ENCODE measurements at regions not wholly inside any gene's neighbourhood (a gene's known extent, or its start where the extent isn't known, plus 50 kb on each side); places are given as distances from the start of the nearest gene placed in this dataset.
"Not testable (repeated sequence)": the region's sequence is repeated elsewhere in the genome, so short reads cannot be mapped to it uniquely, and the experiment has no call there.

DNA sequence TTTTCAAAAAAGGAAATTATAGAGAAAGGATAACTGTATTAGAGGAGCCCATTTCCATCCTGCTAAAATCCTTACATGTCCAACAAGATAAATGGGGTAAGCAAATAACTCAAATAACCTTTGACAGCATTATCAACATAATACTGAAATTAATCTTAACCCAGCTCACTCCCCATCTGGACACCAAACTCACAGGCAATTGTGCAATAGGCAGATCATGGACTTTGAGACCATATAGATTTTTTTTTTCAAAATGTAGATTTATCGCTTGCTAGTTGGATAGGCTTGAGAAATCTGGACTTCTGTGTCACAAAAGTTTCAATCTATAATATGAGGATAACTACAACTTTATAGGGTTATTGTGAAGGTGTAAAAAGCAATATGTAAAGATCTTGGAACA, 134.4 kb upstream of the ASCC3 start:
- no peak for DNase-seq

DNA sequence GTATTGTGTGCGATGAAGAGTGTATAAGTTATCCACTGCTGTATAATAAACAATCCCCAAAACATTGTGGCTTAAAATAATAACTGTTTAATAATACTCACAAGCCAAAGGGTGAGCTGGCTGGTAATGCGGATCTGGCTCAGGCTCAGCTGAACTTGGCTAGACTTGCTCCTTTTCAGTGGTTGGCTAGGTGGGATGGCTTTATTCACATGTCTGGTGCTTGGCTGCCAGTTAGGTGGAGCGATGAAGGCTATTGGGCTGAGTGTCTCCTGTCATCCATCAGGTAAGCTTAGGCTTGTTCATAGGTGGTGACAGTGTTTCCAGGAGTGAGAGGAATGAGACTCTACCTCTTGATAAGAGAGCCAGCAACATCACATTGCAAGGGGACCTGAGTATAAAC, 135.0 kb upstream of the ASCC3 start:
- DNase-seq: peak in 1 of 2 experiments; percentile 17

DNA sequence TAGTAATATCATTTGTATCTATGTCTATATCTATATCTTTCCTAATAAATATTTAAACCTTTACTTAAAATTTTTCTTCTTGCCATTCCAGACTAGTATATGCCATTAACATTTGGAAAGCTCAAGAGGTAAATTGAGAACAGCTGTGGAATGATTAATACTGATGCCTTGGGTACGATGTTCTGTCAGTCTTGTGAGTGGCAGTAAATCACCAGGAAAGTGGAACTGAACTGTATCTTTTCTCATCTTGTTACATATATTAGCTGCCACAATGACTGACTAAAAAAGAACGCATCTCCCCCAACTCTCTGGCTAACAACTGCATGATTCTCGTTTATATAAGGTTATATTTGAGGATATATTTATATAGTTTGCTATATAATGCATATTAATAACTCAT, 137.0 kb upstream of the ASCC3 start:
- DNase-seq: no peak

DNA sequence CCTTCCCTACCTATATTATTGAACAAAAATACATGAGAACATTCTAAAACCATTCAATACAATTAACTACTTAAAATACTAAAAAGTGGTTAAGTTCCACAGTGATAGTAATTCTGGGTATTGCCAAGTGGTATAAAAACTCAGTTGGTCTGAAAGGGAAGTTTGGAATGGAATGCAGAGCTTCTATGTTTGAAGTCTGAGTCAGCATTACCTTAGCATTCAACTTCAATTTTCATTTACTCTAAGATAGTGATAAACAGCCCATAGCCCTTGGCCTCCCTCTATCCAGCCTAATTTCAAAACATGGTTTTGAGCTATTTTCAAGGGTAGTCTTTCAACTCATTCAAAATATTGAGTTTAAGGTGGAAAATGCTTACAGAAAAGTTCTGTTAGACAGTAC, 140.4 kb upstream of the ASCC3 start:
- no peak for DNase-seq

DNA sequence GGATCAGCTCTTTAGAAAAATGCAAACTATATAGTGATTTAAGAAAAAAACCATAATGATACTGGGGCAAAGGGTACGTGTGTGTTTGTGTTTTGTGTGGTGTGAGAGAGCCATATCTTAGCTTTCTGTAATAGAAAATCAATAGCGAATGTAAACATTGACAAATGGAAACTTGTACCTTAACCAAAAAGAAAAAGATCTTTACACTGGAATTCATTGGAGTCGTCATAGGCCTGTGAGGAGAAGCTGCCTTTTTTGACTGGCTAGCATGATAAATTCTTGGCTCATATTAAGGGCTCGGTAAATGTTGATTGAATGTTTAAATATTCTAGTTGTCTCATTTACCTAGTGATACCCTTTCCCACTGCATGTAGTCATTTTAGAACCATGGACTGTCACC, 161.8 kb upstream of the ASCC3 start:
- no peak for DNase-seq

DNA sequence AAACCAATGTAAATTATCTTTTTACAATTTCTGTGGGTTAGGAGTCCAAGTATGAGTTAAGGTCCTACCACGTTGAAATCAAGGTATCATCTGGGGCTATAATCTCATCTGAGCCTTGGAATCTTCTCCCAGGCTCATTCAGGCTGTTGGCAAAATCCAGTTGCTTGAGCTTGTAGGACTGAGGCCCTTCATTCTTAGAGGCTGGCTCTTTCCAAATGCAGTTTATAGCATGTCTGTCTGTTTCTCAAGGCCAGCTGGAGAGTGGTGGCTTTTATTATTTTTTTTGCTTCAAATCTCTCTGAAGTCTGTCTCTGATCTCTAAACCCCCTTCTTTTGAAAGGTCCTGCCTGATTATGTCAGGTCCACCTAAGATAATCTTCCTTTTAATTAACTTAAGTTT, 177.2 kb upstream of the ASCC3 start:
- DNase-seq: no peak

DNA sequence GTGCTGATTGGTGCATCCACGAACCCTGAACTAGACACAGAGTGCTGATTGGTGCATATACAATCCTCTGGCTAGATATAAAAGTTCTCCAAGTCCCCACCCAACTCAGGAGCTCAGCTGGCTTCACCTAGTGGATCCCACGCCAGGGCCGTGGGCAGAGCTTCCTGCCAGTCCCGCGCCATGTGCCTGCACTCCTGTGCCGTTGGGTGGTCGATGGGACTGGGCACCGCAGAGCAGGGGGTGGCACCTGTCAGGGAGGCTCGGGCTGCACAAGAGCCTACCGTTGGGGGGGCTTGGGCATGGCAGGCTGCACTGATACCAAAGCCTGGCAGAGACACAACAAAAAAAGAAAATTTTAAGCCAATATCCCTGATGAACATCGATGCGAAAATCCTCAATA, 185.4 kb upstream of the ASCC3 start:
- DNase-seq: no peak

DNA sequence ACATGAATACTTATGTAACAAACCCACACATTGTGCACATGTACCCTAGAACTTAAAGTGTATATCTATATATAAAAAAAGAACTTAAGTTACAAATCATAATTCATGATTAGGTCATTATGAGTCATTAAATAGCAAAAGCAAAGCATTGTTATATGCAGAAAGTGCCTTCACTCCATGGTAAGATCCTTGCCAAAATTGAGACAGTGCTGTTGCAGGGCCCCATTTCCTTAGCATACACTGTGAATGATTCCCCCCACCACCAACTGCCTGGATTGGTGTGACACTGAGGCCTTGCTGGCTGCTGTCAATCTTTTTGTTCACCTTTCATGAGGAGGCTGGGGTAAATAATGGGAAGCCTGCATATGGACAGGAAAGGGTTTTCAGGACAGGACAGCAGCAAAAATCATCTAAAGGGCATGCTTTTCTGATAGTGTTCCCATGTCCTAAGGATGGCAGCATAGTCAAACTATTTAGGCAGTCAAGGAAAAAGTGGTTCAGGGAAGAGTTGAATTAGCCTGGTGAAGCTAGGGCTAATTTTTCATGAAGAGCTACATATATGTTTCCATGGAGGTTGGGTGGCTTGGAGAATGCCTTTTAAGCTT, 188.2 kb upstream of the ASCC3 start:
- no peak for DNase-seq

DNA sequence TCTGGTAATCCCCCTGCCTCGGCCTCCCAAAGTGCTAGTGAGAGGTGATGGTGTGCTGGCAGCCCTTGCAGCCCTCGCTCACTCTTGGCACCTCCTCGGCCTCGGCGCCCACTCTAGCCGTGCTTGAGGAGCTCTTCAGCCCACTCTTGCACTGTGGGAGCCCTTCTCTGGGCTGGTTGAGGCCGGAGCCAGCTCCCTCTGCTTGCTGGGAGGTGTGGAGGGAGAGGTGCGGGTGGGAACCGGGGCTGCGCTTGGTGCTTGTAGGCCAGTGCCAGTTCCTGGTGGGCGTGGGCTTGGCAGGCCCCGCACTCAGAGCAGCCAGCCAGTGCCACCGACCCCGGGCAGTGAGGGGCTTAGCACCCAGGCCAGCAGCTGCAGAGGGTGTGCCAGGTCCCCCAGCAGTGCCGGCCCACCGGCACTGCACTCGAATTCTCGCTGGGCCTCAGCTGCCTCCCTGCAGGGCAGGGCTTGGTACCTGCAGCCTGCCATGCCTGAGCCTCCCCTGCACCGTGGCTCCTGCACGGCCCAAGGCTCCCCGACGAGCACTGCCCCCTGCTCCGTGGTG, 189.0 kb upstream of the ASCC3 start:
- DNase-seq: no peak

DNA sequence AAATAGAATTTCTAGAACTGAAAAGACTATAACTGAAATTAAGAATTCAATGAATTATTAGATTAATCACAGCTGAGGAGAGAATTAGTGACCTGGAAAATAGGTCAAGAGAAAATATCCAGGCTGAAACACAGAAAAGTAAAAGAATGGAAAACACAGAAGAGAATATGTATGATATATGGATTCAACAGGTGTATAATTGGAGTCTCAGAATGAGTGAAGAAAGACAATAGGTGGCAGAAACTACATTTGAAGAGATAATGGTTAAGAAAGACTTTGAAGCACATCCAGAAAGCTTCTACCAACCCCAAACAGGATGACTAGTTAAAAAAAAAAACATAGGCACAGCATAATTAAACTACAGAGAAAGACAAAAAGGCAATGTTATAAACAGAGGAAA, 196.2 kb upstream of the ASCC3 start:
- DNase-seq: no peak

DNA sequence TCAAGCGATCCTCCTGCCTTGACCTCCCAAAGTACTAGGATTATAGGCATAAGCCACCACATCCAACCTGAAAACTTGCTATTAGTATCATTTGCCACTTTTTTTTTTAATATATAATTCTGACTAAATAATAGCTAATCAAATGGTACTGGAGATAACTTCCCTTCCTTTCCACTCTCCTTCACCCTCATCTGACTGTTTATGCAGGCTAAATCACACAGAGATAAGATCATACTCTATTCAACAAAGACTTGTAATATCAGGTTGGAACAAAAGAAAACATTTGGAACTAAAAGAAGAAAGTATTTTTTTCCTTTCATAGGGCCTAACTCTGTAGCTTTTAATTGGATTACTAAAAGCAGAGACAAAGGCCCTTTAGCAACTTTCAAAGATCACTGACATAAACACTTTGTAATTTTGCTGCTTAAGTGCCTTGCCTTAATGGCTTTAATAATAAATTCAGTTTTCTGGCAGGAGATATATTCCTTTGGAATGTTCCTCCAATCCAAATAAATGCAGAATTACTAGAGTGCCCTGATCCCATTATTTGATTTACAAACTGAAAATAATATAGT, 198.7 kb upstream of the ASCC3 start:
- DNase-seq: no peak

DNA sequence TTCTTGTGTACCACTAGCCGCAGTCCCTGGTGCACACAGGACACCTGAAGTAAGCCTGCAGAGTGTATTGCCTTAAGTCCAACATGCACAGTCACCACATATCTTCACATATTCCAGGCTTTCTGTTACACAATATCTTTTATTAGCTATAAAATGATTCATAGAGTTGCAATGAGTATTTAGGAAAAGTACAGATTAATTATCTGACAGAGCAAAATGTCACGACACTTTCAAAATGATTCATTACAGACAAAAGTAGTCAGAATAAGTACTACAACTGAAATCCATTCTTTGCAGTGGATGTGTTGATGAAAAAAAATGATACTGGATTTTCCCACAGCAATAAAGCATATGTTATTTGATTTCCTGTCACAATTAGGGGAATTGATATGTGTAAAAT, 199.5 kb upstream of the ASCC3 start:
- DNase-seq: no peak

DNA sequence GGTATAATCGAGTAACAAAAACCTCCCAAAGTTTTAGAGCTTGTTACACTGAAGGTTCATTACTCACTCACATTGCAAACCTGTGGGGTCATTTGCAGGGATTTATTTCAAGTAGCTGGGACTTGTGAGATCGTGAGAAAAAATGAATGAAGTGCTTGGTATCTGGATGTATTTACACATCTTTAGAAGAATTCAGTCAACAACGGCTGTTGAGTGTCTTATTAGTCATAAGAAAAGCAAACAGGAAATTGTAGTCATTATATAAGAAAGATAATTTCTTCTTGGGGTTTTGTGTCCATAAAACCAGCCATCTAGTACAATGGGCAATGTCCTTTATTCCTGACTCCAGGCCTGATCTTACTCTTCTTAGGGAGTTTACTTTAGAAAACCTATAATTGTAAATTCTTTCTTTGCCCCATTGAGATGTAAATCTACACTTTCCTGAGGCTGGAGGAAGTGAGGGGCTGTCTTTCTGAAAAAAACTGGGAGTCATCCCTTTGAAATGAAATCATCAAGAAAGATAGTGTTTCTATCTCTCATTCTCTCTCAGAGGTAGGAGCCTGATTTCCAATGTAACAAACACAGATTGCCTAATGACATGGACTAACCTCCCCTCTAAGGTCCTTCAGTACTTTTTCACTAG, 202.5 kb upstream of the ASCC3 start:
- DNase-seq: no peak

DNA sequence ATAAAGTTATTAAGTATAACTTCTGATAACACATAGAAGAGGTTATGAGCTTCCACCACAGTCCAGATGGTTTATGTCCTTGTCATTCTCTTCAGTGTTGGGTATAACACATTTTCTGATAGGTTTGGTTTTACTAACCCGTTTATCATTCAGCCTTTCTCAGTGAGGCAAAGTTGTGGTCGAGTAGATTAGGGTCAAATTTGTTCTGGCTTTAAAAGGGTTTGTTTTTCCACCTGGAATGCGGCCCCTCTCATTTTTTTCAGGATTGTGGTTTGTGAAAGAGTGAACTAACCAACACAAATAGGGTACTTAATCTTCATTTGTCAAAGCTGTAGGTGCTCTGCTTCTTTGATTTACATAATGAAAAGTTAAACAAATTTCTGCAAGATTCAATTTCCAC, 204.2 kb upstream of the ASCC3 start:
- no peak for DNase-seq

DNA sequence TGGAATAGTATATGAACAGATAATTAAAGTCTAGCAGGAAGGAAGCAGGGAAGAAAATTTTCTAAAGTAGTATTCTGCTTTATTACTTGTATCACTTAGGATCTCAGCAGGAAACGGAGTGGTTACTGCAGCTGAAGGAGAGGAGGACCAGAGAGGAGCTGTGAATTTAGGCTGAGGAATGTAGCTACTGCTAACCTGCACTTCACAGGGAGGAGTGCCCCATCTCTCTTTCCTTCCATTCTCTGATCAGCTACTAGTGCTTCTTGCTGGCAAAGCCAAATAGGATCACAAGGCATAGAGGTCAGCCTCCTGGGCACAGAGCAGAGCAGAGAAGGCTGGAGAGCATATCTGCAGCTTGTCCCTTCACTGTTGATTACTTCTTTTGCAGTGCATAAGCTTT, 205.3 kb upstream of the ASCC3 start:
- DNase-seq: no peak

DNA sequence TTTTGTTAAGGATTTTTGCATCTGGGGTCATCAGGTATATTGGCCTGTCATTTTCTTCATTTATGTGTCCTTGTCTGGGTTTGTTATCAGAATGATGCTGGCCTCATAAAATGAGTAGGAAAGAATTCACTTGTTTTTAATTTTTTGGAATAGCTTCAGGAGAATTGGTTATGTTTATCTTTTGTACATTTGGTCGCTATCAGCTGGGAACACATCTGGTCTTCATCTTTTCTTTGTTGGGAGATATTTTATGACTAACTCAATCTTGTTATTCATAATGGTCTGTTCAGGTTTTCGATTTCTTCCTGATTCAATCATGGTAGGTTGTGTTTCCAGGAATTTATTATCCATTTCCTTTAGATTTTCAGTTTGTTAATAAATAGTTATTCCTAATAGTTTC, 207.5 kb upstream of the ASCC3 start:
- no peak for DNase-seq

DNA sequence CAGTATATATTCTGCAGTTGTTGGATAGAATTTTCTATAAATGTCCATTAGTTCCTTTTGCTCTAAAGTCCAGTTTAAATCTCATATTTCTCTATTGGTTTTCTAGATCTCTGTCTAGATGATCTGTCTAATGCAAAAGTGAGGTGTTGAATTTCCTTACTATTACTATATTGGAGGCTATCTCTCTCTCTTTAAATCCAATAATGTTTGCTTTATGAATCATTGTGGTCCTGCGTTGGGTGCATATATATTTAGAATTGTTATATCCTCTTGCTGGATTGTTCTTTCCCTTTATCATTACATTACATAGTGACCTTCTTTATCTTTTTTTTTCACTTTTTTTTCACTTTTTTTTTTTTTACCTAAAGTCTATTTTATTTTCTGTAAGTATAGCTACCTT, 208.5 kb upstream of the ASCC3 start:
- no peak for DNase-seq

DNA sequence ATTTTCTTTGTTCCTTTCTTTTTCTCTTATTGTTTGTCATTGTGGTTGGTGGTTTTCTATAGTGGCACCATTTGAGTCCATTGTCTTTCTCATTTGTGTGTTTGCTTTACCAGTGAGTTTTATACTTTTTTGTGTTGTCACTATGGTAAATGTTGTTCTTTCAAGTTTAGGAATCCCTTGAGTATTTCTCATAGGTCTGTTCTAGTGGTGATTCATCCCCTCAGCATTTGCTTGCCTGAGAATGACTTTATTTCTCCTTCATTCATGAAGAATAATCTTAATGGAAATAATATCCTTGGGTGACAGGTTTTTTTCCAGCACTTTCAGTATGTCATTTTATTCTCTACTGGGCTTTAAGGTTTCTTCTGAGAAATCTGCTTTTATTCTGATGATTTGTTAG, 209.2 kb upstream of the ASCC3 start:
- DNase-seq: no peak

DNA sequence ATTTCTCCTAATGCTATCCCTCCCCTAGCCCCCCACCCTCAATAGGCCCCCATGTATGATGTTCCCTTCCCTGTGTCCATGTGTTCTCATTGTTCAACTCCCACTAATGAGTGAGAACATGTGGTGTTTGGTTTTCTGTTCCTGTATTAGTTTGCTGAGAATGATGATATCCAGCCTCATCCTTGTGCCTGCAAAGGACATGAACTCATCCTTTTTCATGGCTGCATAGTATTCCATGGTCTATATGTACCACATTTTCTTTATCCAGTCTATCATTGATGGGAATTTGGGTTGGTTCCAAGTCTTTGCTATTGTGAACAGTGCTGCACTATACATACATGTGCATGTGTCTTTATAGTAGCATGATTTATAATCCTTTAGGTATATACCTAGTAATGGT, 217.5 kb upstream of the ASCC3 start:
- DNase-seq: not testable (repeated sequence)

DNA sequence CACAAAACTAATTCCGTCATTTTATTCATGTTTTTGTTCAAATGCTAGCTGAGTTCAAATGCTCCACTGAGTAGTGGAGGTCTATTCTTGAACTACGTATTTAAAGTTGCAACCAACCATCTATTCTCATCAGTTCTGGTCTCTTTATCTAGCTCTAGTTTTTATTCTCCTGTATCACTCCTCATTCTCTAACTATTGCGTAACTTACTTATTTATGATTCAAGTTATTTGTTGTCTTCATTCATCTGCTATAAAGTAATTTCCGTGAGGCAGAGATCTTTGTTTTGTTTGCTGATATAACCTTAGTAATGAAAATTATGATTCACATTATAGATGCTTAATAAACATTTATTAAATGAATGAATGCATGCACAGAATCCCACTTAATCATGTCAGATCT, 221.6 kb upstream of the ASCC3 start:
- DNase-seq: no peak

DNA sequence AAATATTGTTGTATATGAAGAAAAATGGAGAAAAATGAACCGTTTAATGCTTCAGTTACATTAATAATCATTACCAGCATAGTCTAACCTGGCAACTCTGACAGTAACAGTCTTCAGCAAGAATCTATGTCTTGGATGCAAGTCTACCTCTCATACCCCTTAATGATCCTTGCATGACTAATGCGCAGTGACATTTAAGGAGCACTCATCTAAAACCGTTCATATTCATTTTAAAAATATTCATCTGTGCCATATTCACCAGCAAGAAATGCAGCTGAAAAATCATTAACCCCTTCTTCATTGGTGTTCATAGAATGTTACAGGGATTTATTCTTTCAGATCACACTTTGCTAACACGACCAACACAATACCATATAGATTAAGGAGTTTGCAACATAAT, 227.2 kb upstream of the ASCC3 start:
- no peak for DNase-seq

DNA sequence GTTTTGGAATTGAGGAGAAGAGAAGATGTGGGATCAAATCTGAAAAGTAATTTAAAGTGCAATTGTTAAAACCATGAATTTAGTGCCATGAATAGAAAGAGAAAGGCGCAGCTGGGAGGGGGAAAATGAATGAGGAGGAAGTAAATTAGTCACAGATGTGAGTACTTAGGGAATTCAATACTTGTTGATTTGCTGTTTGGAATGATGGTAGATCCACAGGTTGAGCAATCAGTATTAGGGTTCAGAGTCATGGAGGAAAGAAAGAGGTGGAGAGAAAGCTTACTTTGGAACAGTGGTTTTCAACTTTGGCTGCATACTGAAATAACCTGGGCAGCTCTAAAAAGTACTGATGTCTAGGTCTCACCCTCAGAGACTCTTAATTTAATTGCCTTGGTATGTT, 229.7 kb upstream of the ASCC3 start:
- DNase-seq: no peak

DNA sequence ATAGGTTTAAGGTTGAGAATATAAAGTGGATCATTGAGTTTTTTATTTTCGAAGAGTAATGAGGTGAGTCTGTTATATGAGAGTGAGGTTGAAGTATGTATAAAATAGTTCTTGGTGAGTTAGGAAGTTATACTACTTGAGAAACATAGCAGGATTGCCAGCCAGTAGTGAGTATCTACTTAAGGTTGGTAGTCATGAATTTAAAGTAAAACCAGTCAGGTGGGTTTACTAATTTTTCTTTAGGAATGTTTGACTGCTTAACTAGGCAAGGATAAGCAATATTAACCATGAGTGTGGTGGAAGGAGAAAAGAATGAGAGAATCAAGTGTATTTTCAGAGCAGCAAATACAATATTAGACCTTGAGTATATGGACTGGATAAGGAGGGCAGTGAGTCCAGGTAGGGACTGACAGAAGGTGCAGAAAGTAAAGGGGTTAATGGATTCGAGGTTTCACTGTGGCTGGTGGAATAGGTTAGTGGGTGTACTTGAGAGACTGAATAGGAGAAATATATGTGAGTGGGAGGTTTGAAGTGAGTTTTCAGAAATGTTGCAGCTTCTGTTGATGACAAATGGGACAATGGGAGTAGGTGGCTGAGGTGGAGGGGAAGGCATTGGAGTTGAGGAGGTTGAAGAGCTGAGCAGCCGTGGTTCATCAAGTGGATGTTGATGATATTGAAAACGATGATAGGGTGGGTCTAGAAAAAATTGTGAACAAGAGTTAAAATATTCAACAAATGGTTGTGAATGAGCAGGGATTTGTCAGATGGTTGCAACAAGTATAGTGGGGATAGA, 232.5 kb upstream of the ASCC3 start:
- DNase-seq: no peak

DNA sequence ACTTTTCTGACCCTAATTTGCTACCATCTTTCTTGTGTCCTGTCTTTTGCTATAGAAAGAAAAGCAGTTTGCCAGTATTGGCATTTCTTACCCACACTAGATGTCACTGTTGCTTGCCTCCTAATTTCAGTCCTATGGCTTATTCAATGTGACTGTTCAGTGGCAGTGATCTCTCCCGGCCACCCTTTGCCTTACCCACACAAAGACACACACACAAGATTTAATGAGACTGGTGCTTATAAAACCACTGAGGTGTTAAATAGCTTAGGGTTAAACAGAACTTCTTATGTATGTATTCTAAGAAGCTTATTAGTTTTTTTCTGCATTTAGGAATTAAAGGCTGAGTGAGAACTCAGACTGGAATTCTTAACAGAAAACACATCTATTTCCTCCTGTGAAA, 233.6 kb upstream of the ASCC3 start:
- DNase-seq: peak; percentile 34 to 71

Measured in NCI-H446 (cell line).